Right ventricle myocardium inferior (tissue), 1 donor: ENCODE measurements at regions not wholly inside any gene's neighbourhood (a gene's known extent, or its start where the extent isn't known, plus 50 kb on each side); places are given as distances from the start of the nearest gene placed in this dataset.
"Not testable (repeated sequence)": the region's sequence is repeated elsewhere in the genome, so short reads cannot be mapped to it uniquely, and the experiment has no call there.

Source experiments
- ATAC-seq: fragments of 200-7000 bp; cut with Tn5 transposase; one replicate; pipeline ENCODE4 v1.9.1; 2020; ENCODE audit warnings: mild to moderate bottlenecking, moderate library complexity
- DNase-seq: peaks from one replicate; pipeline ENCODE4 v3.0.0; 2021; ENCODE audit errors: missing footprints
- intact Hi-C: fragments of 100-400 bp; cut with DNase I; formaldehyde crosslinking; loops from one replicate; pipeline ENCODE4 v1.11.0; 2022
- donor health status: DM: no; HTN: yes; CAD: no; lungs with severe emphysema.

GRCh38 chr1:213561870-213562269, 425.9 kb upstream of the PROX1 start:
- DNase-seq (no peak), ATAC-seq (no peak)
- intact Hi-C loops = loop anchor here (10.0 kb wide), 1 partner anchor 423 kb away; the partner anchor contains the start of gene PROX1

DNA sequence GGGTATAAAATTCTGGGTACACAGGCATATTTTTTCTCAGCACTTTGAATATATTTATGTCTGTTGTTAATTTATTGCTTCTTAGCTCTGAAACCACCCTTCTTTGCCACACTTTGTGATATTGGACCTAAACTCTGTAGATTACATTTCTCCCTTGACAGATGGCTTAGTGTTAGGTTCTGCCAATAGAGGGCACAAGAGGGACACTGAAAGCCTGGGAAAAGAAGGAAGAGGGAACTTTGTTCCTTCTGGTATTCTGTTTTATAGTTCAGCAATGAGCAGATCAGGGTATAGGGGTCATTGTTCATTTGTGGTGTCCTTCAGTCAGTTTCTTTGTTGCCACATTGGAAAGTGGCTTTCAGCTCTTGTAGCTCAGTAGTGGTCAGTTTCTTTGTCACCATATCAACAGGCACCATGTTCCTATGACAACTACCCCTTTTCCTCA, 423.5 kb upstream of the PROX1 start:
- intact Hi-C loops = loop anchor here (2.0 to 10.0 kb wide), 2 partner anchors 421 to 559 kb away; partner anchors contain the start of gene PROX1
- DNase-seq (no peak), ATAC-seq (no peak)

DNA sequence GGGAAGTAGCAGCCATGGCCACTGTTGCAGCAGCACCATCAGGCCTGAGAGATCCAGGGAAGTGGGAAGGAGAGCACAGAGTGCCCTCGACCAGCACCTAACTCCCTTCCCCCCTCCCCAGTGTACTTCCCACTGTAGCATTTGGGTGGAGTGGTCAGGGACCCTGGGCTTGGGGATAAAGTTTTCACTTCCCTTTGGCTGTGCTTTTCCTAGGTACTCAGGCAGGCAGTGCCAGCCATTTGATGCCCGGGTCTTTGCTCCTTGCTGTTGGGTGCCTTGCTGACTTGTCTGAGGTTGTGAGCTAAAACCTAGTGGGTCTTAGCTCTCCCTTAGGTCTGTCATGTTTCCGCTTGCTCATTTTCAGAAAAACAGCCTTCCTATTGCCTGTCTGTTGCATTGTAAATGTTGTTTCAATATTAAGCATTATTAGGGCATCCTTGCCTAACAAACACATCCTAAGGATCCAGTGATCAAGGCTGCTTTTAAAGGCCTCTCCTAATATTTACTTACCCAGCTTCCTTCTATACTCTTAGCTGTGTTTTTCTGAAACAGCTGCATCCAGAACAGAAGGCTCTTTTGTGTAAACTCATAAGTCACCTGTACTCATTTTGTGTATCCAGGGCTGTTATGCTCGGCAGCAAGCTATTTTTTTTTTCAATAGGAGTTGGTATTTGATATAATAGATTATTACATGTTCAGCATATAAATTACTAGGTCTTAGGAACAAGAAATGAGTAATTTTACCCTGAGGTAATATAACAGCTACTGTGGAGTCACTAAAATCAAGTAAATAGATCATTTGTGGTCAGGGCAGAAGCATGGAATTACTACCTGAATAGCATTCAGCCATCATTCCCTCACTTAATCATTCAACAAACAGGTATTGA, 418.6 kb upstream of the PROX1 start:
- no peak for ATAC-seq
- intact Hi-C loops = loop anchor here (10.0 kb wide), 1 partner anchor 416 kb away; the partner anchor contains the start of gene PROX1
- no peak for DNase-seq

DNA sequence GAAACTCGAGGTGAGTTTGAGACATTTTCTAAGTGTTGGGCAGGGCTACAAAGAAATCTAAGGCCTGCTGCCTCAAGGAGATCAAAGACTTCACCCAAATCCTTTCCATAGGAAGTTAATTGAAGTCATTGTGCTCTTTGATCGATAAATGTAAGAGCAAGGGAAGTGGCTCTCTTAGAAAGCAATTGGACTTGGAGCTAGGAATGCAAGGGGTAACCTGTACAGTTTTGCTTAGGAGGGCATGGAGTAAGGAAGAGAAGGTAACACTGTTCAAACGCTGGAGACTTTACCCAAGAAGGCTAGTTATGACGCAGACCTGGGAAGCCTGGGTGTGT, 418.0 kb upstream of the PROX1 start:
- ATAC-seq = no peak
- intact Hi-C loops = loop anchor here (10.0 kb wide), 1 partner anchor 415 kb away; the partner anchor contains the start of gene PROX1

GRCh38 chr1:213570487-213570886, 417.3 kb upstream of the PROX1 start:
- DNase-seq = no peak
- intact Hi-C loops = no loop called here
- ATAC-seq = no peak

More for the DNA sequence above, 418.0 kb upstream of the PROX1 start:
- DNase-seq = no peak

DNA sequence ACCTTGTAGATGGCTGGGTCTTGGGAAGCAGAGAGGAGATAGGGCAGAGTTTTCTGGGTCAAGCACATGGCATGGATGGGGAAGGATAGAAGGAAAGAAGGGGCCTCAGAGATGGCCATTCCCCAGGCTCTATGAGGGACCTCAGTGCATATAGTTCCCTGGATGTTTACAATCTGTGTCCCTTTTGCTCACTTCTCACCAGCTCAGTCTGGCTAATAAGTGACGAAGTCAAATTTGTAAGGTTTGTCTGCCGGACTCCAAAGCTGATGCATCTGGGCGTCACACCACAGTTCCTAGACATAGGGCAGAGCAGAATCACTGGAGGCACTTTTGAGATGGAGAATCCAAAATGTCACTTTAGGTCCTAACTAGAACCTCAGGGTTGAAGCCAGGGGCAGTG, 416.4 kb upstream of the PROX1 start:
- intact Hi-C loops = no loop called here
- no peak for DNase-seq
- no peak for ATAC-seq

DNA sequence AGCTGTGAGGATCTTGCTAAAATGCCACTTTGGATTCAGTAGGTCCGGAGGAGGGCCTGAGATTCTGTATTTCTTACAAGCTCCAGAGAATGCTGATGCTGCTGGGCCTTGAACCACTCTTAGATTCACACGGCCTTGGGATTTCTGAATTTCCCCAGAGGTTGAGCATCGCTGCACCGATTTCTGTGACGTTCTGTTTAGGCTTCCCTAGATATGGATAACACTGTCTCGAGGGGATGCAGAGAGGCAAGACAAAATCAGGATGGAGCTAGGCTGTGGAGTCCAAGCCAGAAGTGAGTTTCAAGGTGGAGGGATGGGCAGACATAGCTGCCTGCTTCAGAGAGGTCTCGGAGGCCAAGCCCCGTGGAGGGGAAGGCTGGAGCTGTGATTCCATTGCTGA, 415.9 kb upstream of the PROX1 start:
- ATAC-seq (no peak), DNase-seq (no peak)
- intact Hi-C loops = no loop called here

- ATAC-seq (no peak), DNase-seq (no peak)
- intact Hi-C loops = no loop called here
These were observed 414.7 kb upstream of the PROX1 start for GRCh38 chr1:213572912-213573647.

DNA sequence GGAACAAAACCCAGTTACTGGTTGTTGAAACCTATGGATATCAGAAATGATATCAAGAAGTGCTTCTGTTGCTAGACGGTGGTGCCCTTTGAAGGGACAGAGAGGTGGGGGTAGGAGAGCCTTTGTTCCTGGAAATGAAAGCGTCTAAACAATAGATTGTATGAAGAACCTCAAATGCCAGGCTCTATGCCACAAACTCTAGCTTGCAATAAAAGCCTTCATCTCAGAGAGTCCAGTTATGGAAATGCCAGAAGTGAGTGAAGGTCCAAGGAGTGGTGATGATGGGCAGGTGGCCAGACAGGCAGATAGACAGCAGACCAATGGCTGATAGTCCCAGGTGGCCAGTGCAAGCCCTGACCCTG, 414.1 kb upstream of the PROX1 start:
- intact Hi-C loops = no loop called here
- DNase-seq = no peak
- no peak for ATAC-seq

DNA sequence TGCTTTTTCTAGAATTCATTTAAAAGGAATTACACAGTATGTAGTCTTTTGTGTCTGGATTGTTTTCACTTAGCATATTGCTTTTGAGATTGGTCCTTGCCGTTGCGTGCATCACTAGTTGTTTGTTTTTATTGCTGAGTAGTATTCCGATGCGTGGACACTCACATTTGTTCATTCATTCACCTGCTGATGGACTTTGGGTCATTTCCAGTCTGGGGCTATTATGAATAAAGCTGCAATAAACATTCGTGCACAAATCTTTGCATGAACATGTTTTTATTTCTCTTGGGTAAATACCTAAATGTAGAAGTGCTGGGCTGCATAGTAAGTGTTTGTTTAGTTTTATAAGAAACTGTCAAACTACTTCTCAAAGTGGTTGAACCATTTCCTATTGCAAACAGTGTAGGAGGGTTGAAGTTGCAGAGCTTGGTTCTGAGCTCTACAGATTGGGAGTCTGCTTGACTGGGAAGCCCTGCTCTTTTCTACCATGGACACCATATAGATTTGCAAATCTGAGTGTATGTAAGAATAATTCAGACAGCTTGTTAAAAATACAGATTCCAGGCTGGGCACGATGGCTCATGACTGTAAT, 404.7 kb upstream of the PROX1 start:
- DNase-seq (no peak), ATAC-seq (no peak)
- intact Hi-C loops = no loop called here

DNA sequence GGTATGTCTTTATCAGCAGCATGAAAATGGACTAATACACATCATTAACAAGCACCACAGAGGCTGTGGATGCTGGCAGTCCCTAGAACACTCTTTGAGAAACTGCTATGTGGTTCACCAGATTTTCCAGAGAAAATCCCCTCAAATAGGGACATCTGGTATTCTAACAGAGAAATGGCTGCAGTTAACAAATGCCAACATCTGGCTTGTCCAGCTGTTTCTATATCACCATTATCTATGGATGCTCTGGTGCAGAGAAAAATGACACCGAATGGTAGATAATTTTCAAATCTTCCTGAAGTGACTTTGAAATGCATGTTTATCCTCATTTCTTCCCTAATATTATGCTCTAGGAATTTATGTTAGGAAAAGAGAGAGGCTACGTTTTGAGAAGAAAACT, 403.5 kb upstream of the PROX1 start:
- intact Hi-C loops = no loop called here
- DNase-seq (no peak), ATAC-seq (no peak)

GRCh38 chr1:213585402-213585801, 402.4 kb upstream of the PROX1 start:
- ATAC-seq (no peak), DNase-seq (no peak)
- intact Hi-C loops = no loop called here

- no peak for ATAC-seq
- intact Hi-C loops = no loop called here
- no peak for DNase-seq
These were observed 401.7 kb upstream of the PROX1 start for GRCh38 chr1:213585959-213586586.

DNA sequence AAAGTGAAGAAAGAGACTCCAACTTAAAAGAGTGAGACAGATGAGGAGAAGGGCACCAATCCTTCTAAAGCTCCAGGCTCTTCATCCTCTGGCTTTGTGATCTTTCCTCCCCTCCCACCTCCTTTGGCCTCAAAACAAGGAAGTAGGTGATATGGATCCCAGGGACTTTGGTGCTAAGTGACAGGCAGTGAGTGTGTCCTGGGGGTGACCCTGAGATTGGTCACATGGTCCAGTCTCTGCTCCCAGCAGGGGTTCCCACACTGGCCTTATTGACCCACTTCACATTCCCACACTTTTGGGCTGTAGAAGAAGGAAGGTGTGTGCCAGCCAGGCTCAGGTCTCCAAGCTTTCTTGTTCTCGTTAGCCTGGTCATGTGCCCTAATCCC, 401.2 kb upstream of the PROX1 start:
- no peak for DNase-seq
- ATAC-seq = no peak
- intact Hi-C loops = no loop called here

DNA sequence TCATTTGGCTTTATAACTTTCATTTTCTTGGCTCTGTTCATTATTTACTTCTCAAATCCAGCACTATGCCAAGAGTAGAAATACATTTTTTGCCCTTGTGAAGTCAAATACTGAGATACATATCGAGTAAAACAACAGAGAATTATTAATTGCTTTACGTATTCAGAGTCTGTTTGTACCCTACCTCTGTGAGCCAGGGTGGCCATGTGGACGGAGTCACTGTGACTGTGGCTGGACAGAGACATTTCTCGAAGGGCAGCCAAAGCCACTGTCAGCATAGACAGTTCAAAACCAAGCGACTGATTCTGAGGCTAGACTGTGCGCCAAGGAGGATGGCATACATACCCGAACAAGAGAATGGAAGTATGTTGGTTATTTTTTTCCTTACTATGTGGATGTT, 391.0 kb upstream of the PROX1 start:
- intact Hi-C loops = no loop called here
- DNase-seq (no peak), ATAC-seq (no peak)

DNA sequence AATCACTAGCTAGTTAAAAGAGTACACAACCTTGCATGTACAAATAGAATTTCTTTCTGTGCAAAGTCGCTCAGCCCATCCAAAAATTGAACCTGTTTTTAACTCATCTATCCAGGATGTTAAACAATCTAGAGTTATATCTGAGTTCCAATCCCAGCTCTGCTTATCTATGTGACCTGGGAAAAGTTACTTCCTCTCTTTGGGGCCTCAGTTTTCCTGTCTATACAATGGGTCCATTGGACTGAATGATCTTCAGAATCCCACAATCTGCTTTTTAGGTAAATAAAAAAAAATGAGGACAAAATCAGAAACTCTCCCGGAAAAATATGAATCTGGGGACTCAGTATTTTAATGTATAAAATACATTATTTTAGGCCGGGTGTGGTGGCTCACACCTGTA, 389.5 kb upstream of the PROX1 start:
- DNase-seq (no peak), ATAC-seq (no peak)
- intact Hi-C loops = no loop called here

DNA sequence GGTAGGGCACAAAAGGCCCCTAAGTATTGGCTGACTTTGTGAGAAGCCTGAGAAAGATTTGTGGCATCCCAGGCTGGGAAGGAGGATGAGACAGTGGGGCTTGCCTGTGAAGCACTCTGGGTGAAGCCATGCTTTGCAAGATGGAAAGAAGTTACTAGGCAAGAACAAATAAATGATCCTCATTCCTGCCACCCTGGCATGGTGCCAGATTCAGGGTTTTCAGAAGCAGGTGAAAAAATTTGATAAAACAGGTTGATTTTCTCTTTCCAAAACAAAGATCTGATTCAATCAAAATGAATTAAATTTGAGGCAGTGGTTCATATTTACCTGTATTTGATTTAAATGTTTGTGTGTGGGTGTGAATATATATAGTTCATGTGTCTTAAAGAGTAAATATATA, 386.9 kb upstream of the PROX1 start:
- intact Hi-C loops = no loop called here
- DNase-seq (no peak), ATAC-seq (no peak)

- ATAC-seq, intact Hi-C loops, DNase-seq: not testable (repeated sequence)
These were observed 386.1 kb upstream of the PROX1 start for GRCh38 chr1:213601705-213602104.

DNA sequence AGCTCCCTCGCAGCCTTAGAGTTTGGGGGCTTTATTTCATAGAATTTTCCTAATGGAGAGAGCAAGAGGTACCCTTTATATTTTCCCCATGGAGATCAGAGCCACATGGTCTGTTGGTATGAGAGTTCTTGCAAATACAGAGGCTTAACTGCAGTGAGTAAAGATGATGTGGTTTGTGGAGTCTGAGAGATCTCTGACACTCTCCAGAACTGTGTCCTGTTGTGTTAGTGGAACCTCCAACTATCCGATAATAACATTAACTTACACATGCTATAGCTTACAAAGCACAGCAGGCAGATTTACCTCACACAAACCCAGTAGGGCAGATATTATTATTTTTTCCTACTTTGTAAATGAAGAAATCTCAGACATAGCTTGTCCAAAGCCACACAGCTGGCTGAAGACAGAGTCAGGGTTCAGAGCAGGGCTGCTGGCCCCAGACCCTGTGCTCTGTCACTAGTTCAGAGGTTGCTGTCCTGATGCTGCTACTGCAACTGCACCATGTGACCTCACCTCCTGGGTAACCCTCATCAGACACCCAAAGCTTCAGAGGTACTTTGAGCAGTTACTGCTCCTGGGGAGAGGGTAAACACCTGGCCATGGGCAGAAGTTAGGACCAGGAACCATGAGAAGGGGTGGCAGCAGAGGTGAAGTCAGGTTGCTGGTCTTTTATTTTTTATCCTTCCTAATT, 384.8 kb upstream of the PROX1 start:
- no peak for ATAC-seq
- no peak for DNase-seq
- intact Hi-C loops = no loop called here
